ENCODE measurements at regions not wholly inside any gene's neighbourhood (a gene's known extent, or its start where the extent isn't known, plus 50 kb on each side); places are given as distances from the start of the nearest gene placed in this dataset.

DNA sequence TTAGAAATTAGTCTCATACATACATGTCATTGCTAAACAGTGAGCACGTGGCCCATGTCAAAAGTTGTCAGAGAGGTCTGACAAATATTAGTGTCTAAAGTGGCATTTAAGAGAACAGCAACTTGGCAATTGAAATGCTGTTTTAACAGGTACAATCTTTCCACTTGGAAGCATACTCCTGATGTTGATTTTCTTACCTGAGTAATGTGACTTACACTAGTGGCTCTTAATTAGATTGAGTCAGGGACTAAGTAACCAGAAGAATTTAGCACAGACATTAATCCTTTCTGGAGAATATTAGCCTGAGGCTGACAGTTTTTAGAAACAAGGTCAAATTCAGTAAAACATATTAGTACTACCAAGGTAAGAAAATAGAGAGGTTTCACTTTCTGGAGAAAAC is 357.0 kb upstream of the ZNF608 start:
- DNase-seq: no peak

- no peak for DNase-seq
Measured at GRCh38 chr5:125106271-125106670, 359.8 kb upstream of the ZNF608 start.

DNA sequence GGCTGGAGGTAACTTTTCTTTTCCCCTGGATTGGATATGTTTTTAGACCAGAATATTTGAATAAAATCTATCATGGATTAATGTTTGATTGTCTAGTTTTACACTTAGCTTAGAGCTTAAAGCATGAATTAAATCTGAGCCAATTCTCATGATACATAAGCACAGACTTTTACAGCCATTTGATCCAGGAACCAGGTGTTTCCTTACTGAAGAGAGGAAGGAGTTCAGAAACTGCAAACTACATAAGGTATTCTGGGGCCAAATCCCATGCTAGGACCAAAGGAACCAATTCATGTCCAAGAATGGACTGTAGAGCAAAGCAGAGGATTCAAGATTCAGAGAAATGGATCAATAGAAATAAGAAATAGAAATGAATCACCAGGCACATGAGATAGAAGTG is 360.4 kb upstream of the ZNF608 start:
- DNase-seq: no peak

DNA sequence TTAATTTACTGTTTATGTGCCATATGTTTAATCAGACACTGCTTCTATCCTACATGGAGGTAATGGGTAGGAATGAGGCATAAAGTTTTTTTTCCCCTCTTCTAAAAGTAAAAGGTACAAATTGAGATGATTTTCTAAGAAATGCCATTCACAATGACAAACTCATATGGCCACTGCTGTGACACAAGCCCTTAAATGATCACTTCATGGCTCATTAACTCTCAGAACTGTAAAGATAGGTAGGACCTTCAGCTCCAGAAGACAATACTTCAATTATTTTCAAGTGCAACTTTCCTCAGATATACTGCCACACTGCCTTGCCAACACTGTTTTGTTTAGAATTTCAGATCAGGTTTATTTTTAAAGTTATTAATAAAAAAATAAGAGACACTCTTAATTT is 362.9 kb upstream of the ZNF608 start:
- DNase-seq: no peak

GRCh38 chr5:125109816-125110215 is 363.4 kb upstream of the ZNF608 start:
- DNase-seq: no peak

- DNase-seq: no peak
Measured at GRCh38 chr5:125112196-125112595, 365.8 kb upstream of the ZNF608 start.

GRCh38 chr5:125113328-125113727 is 366.9 kb upstream of the ZNF608 start:
- no peak for DNase-seq

- no peak for DNase-seq
Measured at GRCh38 chr5:125115195-125115525, 368.7 kb upstream of the ZNF608 start.

DNA sequence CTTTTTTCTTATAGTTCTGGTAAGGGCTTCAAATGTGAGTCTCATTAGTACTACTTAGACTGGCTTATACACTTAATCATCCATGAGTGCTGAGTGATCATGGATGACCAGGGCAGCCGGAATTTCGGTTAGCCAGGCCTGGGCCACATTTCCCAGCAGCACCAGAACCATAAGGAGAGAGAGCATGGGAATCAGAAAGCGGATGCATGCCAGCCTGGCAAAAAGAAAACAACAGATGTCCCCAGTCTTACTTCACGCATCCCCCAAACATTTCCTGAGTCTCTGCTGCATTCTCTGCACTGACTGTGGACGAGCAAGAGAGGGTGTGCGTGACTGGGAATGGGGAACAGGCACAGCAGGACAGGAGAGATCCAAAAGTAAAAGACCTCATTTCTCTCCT is 371.1 kb upstream of the ZNF608 start:
- DNase-seq: no peak

DNA sequence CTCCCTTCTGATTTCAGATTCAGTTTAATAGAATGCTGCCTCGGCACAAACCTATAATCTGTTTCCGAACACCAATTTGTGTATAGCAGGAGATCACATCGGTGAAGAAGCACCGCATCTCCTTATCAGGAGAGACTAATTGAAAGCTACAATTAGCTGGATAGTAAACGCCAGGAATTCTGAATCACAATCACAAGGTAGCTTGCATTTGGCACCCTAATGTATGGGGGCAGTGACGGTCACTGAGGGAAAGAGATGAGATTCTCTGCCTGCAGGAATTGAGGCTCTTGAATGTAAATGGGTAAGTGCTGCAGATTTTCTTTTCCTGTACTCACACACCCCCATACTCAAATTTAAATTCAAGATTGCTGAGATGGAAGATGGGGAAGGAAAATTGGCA is 373.6 kb upstream of the ZNF608 start:
- no peak for DNase-seq

DNA sequence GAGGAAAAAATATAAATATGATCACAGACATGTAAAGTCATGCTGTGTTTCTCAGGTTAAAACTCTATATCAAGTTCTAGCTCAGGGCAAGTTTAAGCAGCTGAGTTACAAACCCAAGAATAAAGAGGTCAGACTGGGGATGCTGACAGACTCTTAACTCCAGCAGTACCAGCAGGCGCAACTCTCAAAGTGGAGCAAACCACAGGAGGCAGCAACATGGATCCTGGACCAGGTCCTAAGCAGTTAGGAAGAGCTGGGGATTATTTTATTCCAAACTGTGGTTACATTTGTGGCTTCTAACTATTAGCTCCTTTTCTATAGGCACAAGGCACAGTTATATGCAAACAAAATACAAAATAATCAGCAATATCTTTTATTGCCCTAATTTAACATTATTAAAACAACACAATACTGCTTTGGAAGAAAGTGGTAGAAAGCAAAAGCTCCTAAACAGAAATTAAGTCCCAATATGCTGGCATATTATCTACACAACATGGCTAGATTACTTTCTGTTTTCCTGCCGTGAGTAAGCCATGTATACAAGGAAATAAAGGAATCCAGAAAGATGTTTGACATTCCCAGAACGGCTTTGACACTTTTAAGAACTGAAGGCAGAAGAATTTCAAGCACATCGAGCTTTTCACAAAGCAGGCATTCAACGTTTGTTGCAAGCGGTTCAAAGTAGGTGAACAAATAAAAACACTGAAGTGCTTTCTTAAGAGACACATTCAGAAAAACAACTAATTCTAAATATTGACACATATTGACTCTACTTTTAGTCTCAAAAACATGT is 378.8 kb upstream of the ZNF608 start:
- DNase-seq: no peak

- no peak for DNase-seq
Measured at GRCh38 chr5:125126050-125126449, 379.6 kb upstream of the ZNF608 start.

DNA sequence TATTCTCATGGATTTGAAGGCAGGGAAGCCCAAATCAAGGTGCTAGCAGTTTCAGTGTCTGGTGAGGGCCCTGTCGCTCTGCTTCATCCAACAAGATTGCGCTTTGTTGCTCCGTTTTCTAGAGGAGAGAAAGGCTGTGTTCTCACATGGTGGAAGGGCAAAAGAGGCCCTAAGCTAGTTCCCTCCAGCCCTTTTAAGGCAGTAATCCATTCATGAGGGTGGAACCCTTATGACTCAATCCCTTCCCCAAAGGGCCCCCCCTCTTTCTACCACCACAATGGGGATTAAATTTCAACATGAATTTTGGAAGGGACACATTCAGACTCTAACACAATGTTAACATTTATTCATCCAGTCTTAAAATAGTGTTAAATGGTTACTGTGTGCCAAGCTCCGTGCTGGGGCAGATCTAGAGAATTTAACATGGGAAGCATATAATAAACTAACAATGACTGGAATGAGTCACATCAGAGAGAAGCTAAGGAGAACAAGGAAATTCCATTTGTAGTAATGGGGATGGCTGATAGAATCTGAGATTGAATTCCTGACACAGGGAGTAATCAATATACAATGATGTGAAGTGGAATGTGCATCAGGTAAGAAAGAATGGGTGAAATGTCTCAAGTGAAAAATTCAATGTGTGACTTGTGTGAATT is 382.8 kb upstream of the ZNF608 start:
- DNase-seq: no peak

DNA sequence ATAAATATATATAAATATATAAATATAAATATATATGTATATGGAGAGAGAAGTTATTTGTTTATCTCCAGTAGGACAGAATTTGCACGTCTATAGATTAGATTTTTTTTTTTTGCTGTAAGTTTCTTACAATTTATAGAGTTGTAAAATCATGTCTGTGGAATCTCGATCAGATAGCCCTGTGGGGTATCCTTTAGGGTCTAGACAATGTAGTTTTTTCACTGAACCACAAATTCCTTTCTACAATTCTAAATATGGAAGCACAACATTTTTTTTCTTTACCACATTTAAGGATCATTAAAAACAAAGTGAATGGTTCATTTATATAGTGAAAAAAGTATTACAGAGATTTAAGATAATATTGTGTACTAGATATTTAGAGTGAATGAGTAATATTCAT is 384.2 kb upstream of the ZNF608 start:
- DNase-seq: no peak

DNA sequence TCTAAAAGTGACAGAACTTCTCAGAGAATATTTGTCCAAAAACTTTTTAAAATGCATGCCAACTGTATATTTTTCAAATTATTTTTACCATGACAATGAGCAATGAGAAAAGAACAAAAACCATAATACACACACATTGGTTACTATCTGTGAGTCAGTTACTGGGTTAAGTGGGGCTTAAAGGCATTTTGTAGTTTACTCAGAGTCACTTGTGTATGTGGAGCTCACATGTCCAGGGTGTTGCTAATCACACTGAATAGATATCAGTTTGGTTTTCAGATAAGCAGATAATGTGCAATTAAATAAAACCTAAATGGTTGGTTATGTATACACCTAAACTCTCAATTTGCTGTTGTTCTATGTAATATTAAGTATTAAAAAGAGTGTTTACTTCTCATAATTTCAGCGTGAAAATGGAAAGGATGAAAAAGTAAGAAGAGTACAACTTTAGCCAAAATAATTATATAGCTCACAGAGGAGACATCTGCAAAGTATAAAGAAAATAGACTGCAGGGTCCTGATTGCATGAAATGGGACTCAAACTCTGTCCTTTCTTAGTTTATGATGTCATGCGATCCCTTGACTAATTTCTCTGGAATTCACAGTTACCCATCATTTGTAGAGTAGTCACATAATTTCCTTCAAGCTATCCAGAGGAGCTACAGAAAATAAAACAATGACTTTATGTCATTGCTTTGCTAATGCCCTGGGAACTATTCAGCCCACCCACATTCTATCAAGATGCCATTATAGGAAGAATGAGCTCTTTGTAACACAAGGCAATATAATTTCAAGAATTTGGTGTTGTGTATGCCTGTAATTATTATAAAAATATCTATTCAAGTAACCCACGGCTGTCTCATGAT is 388.0 kb upstream of the ZNF608 start:
- no peak for DNase-seq

DNA sequence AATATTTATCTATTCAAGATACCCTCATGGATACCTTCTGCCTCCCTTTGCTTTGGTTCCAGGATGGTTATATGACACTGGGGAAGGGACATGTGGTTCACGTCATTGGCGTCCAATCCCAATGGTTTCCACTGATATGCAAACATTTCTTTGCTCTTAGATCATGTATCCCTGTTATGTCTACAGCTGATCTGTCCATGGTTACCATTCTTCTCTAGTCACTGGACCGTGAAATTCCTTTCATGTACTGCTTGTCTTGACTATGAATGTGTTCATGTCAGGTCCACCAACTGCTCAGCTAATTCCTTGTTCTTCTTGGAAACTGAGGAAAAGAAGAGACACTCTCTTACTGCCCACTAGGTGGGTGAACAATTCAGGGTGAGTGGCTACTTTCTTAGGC is 391.1 kb upstream of the ZNF608 start:
- DNase-seq: no peak

DNA sequence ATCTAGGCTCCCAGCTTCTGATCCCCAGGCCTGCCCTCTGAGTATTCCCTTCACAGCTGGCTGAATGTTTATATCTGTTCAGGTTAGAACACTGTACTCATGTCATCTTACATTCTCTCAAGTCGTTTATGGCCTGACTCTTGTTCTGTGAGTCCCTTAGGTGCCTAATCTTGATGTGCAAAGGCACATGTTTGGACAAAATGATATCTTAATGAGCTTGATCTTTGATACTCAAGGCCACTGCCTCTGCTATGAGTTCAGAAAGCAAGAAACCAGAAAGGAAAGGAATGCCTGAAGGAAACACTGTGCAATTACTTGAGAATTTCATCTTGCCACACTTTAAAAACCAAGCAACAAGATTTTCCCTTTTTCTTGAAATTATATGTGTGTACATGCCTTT is 391.8 kb upstream of the ZNF608 start:
- no peak for DNase-seq

DNA sequence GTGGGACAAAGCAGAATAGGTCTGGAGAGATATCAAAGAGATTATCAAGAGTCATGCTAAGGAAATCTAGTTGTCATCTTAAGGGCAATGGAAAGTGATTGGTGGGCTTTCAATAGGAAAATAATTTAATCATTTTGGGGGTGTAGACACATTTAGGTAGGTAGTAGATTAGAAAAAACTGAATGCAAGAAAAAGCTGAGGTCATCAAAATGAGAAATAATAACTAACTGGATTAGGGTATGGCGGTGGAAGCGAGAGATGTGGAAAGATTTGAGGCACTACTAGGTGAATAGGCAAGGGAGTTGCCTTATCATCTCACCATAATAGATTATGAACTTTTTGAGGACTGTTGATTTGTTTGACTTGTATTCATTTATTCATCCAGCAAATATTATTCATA is 393.2 kb upstream of the ZNF608 start:
- no peak for DNase-seq

DNA sequence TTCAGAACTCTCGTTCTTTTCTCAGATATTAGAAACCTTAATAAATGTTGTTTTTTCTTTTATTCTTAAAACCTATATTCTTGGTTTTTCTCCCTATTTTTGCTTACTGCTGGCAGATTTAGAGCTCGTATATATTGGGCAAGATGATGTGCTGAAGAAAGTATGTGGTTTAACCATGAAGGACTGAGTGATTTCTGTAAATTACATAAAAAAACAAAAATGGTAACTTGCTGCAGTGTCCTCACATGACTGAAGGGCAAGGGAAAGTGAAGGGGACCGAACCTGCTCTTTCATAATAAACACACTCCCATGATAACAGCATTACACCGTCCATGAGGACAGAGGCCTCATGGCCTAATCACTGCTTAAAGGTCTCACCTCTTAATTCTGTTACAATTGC is 393.8 kb upstream of the ZNF608 start:
- DNase-seq: no peak

GRCh38 chr5:125140855-125141254 is 394.4 kb upstream of the ZNF608 start:
- DNase-seq: no peak

GRCh38 chr5:125142458-125142857 is 396.0 kb upstream of the ZNF608 start:
- DNase-seq: no peak

GRCh38 chr5:125143011-125143410 is 396.6 kb upstream of the ZNF608 start:
- no peak for DNase-seq

DNA sequence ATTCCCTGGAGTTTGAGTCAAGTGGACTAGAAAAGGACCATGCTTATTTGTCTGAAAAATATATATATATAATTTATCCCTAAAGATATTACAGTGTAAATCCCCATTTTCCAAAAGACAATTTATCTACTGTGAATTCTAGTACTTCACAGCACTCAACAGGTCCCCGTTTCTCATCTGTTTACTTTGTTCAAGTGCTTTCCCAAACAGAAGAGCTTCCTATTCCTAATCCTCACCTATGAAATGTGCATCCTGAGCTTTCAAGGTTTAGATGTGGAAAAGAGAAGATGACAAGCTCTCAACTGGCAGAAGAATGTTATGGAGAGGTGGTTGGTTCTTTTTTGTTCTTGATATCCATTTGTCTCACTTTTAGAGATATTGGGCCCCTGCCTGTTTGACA is 401.6 kb upstream of the ZNF608 start:
- no peak for DNase-seq

GRCh38 chr5:125148706-125149105 is 402.3 kb upstream of the ZNF608 start:
- no peak for DNase-seq

Data from stimulated activated CD8-positive, alpha-beta memory T cell treated with anti-CD3 and anti-CD28 coated beads, Interleukin-4, amount 100 ng/mL, for 48 hours (primary cell).